Activated T-helper 1 cell treated with anti-CD3 and anti-CD28 coated beads, Interleukin-12 subunit alpha, Interleukin-12 subunit beta, Interleukin-2, Interleukin-4 antibody, amounts not matched to agents 30 ng/mL and 10 ng/mL and 1 ng/mL, durations not matched to agents 14 hours and 24 hours and 36 hours (primary cell): ENCODE measurements at regions not wholly inside any gene's neighbourhood (a gene's known extent, or its start where the extent isn't known, plus 50 kb on each side); places are given as distances from the start of the nearest gene placed in this dataset.
A peak's percentile ranks its signal among the peaks of the same experiment; 100 is the strongest.
"Not testable (repeated sequence)": the region's sequence is repeated elsewhere in the genome, so short reads cannot be mapped to it uniquely, and the experiment has no call there.

Source experiments
- DNase-seq: peaks from one replicate; pipeline ENCODE4 v3.0.0; 2021; ENCODE audit warnings: low spot score
- H3K27ac Mint-ChIP-seq: one replicate; pipeline ENCODE4 v1.8.0; 2021; ENCODE audit warnings: mild to moderate bottlenecking, mixed read lengths
- H3K27me3 Mint-ChIP-seq: one replicate; pipeline ENCODE4 v1.8.0; 2022; ENCODE audit warnings: mild to moderate bottlenecking, moderate library complexity, mixed read lengths; ENCODE audit not compliant: insufficient read depth
- H3K36me3 Mint-ChIP-seq: one replicate; pipeline ENCODE4 v1.8.0; 2021; ENCODE audit warnings: low read depth, mixed read lengths
- H3K4me1 Mint-ChIP-seq: one replicate; pipeline ENCODE4 v1.8.0; 2021; ENCODE audit warnings: low read depth, mixed read lengths
- H3K4me3 Mint-ChIP-seq: one replicate; pipeline ENCODE4 v1.8.0; 2021; ENCODE audit warnings: mild to moderate bottlenecking, moderate library complexity, mixed read lengths
- H3K9me3 Mint-ChIP-seq: one replicate; pipeline ENCODE4 v1.8.0; 2021; ENCODE audit warnings: mixed read lengths
- intact Hi-C: fragments of 100-400 bp; cut with micrococcal nuclease; formaldehyde crosslinking; loops from one replicate; pipeline ENCODE4 v1.15.1; 2024

- intact Hi-C loops: no loop called here
- H3K27me3 Mint-ChIP-seq: no peaks in the 10 kb centered on the region
These were observed 604.5 kb upstream of the STEAP1 start for GRCh38 chr7:89549768-89550167.

GRCh38 chr7:89554209-89554608 lies 600.1 kb upstream of the STEAP1 start:
- Mint-ChIP-seq H3K9me3 (no peaks in the 10 kb centered on the region), H3K36me3 (no peaks in the 10 kb centered on the region)
- DNase-seq: no peak

More at GRCh38 chr7:89549768-89550167, 604.5 kb upstream of the STEAP1 start:
- no peaks in the 10 kb centered on the region for H3K36me3 Mint-ChIP-seq
- peaks cover 4% of the 10 kb centered on the region for H3K9me3 Mint-ChIP-seq
- H3K27ac Mint-ChIP-seq: no peak overlapping the region
- H3K4me1 Mint-ChIP-seq: no peaks in the 10 kb centered on the region
- no peak overlapping the region for H3K4me3 Mint-ChIP-seq
- DNase-seq: no peak

GRCh38 chr7:89559596-89559995 lies 594.7 kb upstream of the STEAP1 start:
- no peak overlapping the region for H3K4me3 Mint-ChIP-seq
- no peaks in the 10 kb centered on the region for H3K4me1 Mint-ChIP-seq
- no peaks in the 10 kb centered on the region for H3K36me3 Mint-ChIP-seq
- intact Hi-C loops: no loop called here
- no peak overlapping the region for H3K27ac Mint-ChIP-seq
- no peaks in the 10 kb centered on the region for H3K27me3 Mint-ChIP-seq
- no peaks in the 10 kb centered on the region for H3K9me3 Mint-ChIP-seq
- no peak for DNase-seq

More at GRCh38 chr7:89554209-89554608, 600.1 kb upstream of the STEAP1 start:
- intact Hi-C loops: no loop called here
- Mint-ChIP-seq H3K27ac (no peak overlapping the region), H3K27me3 (no peaks in the 10 kb centered on the region), H3K4me3 (no peak overlapping the region), H3K4me1 (no peaks in the 10 kb centered on the region)

GRCh38 chr7:89563597-89563996 lies 590.7 kb upstream of the STEAP1 start:
- Mint-ChIP-seq H3K27ac (no peak overlapping the region), H3K27me3 (no peaks in the 10 kb centered on the region), H3K36me3 (no peaks in the 10 kb centered on the region), H3K4me3 (no peak overlapping the region), H3K9me3 (peaks cover 6% of the 10 kb centered on the region), H3K4me1 (no peaks in the 10 kb centered on the region)
- intact Hi-C loops: no loop called here
- no peak for DNase-seq

- H3K9me3 Mint-ChIP-seq: peaks cover 12% of the 10 kb centered on the region
- intact Hi-C loops: no loop called here
- no peaks in the 10 kb centered on the region for H3K36me3 Mint-ChIP-seq
- no peak for DNase-seq
- no peak overlapping the region for H3K27ac Mint-ChIP-seq
- H3K4me3 Mint-ChIP-seq: no peak overlapping the region
- no peaks in the 10 kb centered on the region for H3K4me1 Mint-ChIP-seq
- no peaks in the 10 kb centered on the region for H3K27me3 Mint-ChIP-seq
These were observed 569.4 kb upstream of the STEAP1 start for GRCh38 chr7:89584896-89585295.

GRCh38 chr7:89593125-89593524 lies 561.1 kb upstream of the STEAP1 start:
- Mint-ChIP-seq H3K27me3 (no peaks in the 10 kb centered on the region), H3K27ac (no peak overlapping the region), H3K9me3 (no peaks in the 10 kb centered on the region), H3K36me3 (no peaks in the 10 kb centered on the region), H3K4me1 (no peaks in the 10 kb centered on the region), H3K4me3 (no peak overlapping the region)
- intact Hi-C loops: no loop called here
- DNase-seq: no peak

- peaks cover 27% of the 10 kb centered on the region for H3K4me1 Mint-ChIP-seq
- H3K9me3 Mint-ChIP-seq: peaks cover 14% of the 10 kb centered on the region
- intact Hi-C loops: loop anchor here (10.0 kb wide), 1 partner anchor 822 kb away; no protein-coding TSS in a partner anchor
- DNase-seq: no peak
- H3K27me3 Mint-ChIP-seq: peaks cover 3% of the 10 kb centered on the region
- H3K27ac Mint-ChIP-seq: no peak overlapping the region
- peaks cover 4% of the 10 kb centered on the region for H3K36me3 Mint-ChIP-seq
- H3K4me3 Mint-ChIP-seq: no peak overlapping the region
These were observed 551.3 kb upstream of the STEAP1 start for GRCh38 chr7:89602984-89603383.

GRCh38 chr7:89605362-89605761 lies 548.9 kb upstream of the STEAP1 start:
- intact Hi-C loops: loop anchor here (5.0 to 10.0 kb wide), 3 partner anchors 603 to 1383 kb away; partner anchors contain the start of gene SRI
- Mint-ChIP-seq H3K27ac (no peak overlapping the region), H3K9me3 (peaks cover 8% of the 10 kb centered on the region), H3K4me1 (peaks cover 47% of the 10 kb centered on the region), H3K36me3 (peaks cover 7% of the 10 kb centered on the region), H3K27me3 (peaks cover 3% of the 10 kb centered on the region), H3K4me3 (no peak overlapping the region)
- DNase-seq: no peak

GRCh38 chr7:89606511-89606910 lies 547.8 kb upstream of the STEAP1 start:
- Mint-ChIP-seq H3K27ac (peak overlapping the region; percentile 98), H3K36me3 (peaks cover 7% of the 10 kb centered on the region), H3K9me3 (peaks cover 6% of the 10 kb centered on the region), H3K4me3 (peak overlapping the region; percentile 27), H3K27me3 (peaks cover 3% of the 10 kb centered on the region), H3K4me1 (peaks cover 47% of the 10 kb centered on the region)
- DNase-seq: no peak
- intact Hi-C loops: loop anchor here (5.0 to 10.0 kb wide), 3 partner anchors 604 to 1384 kb away; partner anchors contain the start of gene SRI

GRCh38 chr7:89607792-89608191 lies 546.5 kb upstream of the STEAP1 start:
- Mint-ChIP-seq H3K36me3 (peaks cover 14% of the 10 kb centered on the region), H3K27ac (peak overlapping the region; percentile 98), H3K4me3 (peak overlapping the region; percentile 70), H3K4me1 (peaks cover 47% of the 10 kb centered on the region), H3K9me3 (peaks cover 8% of the 10 kb centered on the region), H3K27me3 (peaks cover 3% of the 10 kb centered on the region)
- intact Hi-C loops: loop anchor here (1.0 to 10.0 kb wide), 4 partner anchors 16 to 1385 kb away; partner anchors contain the start of gene SRI
- peak; percentile 35 for DNase-seq

GRCh38 chr7:89616829-89617228 lies 537.4 kb upstream of the STEAP1 start:
- H3K27ac Mint-ChIP-seq, H3K36me3 Mint-ChIP-seq, intact Hi-C loops, H3K4me3 Mint-ChIP-seq, H3K27me3 Mint-ChIP-seq, H3K9me3 Mint-ChIP-seq, DNase-seq, H3K4me1 Mint-ChIP-seq: not testable (repeated sequence)

- DNase-seq: no peak
- Mint-ChIP-seq H3K9me3 (no peaks in the 10 kb centered on the region), H3K4me1 (peaks cover 17% of the 10 kb centered on the region), H3K27ac (no peak overlapping the region), H3K36me3 (no peaks in the 10 kb centered on the region), H3K27me3 (no peaks in the 10 kb centered on the region), H3K4me3 (no peak overlapping the region)
- intact Hi-C loops: no loop called here
These were observed 536.0 kb upstream of the STEAP1 start for GRCh38 chr7:89618274-89618673.

- Mint-ChIP-seq H3K4me3 (no peak overlapping the region), H3K36me3 (no peaks in the 10 kb centered on the region), H3K4me1 (peaks cover 26% of the 10 kb centered on the region), H3K27ac (no peak overlapping the region), H3K9me3 (no peaks in the 10 kb centered on the region), H3K27me3 (no peaks in the 10 kb centered on the region)
- DNase-seq: no peak
- intact Hi-C loops: loop anchor here (5.0 to 10.0 kb wide), 4 partner anchors 120 to 1380 kb away; no protein-coding TSS in a partner anchor
These were observed 532.2 kb upstream of the STEAP1 start for GRCh38 chr7:89621925-89622641.
